GM12874 (cell line): ENCODE measurements at regions not wholly inside any gene's neighbourhood (a gene's known extent, or its start where the extent isn't known, plus 50 kb on each side); places are given as distances from the start of the nearest gene placed in this dataset.

Experiments
- TF ChIP-seq, protein P1 (sequence below): IDR thresholded peaks from 2 replicates; pipeline ENCODE4 v1.5.1; 2011; ENCODE audit warnings: low read depth, mild to moderate bottlenecking, control low read depth, low read length, moderate library complexity; ENCODE audit not compliant: insufficient read depth

DNA sequence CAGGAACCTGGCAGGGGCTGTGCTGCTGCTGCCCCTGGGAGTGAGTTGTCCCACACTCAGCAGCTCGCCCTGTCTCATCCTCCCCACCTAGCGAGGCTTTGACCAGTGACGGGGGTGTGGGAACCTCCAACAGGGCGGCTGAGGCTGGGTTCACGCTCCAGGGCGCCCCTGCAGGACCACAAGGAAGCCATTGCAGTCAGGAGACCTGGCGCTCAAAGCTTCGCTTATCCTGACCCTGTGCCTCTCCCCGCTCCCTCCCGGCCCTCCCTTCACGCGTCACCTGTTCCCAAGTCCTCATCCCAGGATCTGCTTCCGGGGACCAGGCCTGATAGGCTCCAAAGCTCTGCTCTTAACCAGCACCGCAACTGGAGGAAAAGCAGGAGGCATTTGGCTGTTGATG lies 272.0 kb upstream of the SFSWAP start:
- TF ChIP-seq, protein P1, sequence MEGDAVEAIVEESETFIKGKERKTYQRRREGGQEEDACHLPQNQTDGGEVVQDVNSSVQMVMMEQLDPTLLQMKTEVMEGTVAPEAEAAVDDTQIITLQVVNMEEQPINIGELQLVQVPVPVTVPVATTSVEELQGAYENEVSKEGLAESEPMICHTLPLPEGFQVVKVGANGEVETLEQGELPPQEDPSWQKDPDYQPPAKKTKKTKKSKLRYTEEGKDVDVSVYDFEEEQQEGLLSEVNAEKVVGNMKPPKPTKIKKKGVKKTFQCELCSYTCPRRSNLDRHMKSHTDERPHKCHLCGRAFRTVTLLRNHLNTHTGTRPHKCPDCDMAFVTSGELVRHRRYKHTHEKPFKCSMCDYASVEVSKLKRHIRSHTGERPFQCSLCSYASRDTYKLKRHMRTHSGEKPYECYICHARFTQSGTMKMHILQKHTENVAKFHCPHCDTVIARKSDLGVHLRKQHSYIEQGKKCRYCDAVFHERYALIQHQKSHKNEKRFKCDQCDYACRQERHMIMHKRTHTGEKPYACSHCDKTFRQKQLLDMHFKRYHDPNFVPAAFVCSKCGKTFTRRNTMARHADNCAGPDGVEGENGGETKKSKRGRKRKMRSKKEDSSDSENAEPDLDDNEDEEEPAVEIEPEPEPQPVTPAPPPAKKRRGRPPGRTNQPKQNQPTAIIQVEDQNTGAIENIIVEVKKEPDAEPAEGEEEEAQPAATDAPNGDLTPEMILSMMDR, result no peak

DNA sequence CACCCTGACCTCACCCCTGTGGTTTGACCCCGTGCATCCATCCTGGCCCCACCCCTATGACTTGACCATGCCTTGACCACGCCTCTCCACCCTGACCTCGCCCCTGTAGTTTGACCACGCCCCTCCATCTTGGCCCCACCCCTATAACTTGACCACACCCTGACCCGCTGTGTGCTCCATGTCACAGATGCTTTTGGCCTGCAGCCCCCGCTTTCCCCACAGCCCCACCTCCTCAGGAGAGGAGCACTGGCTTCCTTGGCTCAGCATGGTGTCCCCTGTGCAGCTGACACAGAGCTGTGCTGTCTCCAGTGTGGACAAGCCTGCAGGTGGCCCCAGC lies 269.9 kb upstream of the SFSWAP start:
- TF ChIP-seq, protein P1, result no peak

DNA sequence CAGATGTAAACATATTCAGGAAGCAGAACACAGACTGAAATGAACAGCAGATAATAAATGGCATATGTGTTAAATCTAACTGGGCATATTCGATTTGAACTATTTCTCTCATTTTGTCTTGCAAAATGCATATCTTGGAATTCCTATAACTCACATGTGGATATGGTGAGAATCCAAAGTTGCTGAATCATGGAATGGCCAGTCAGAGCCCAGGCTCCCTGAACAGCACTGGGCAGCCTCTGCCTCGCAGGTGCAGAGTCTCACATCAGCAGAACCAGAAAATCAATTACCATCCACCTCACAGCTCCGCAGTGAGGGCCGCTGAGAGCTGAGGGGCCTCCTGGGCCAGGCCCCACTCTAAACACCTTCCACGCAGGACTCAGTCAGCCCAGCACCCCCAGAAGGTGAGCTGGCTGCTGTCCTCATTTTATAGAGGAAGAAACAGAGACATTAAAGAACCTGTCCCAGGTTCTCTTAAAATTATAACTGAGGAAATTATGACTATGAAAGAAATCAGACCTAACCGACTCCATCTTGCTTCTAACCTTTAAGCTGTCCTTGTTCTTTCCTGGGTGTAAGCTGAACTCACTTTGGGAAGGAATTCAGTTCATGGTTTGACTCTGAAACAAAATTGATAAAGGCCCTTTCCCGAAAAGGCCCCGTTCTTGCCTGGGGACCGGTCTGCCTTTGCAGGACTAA lies 269.1 kb upstream of the SFSWAP start:
- TF ChIP-seq, protein P1, result no peak

GRCh38 chr12:131442337-131442918 lies 268.5 kb upstream of the SFSWAP start:
- TF ChIP-seq, protein P1, result no peak

DNA sequence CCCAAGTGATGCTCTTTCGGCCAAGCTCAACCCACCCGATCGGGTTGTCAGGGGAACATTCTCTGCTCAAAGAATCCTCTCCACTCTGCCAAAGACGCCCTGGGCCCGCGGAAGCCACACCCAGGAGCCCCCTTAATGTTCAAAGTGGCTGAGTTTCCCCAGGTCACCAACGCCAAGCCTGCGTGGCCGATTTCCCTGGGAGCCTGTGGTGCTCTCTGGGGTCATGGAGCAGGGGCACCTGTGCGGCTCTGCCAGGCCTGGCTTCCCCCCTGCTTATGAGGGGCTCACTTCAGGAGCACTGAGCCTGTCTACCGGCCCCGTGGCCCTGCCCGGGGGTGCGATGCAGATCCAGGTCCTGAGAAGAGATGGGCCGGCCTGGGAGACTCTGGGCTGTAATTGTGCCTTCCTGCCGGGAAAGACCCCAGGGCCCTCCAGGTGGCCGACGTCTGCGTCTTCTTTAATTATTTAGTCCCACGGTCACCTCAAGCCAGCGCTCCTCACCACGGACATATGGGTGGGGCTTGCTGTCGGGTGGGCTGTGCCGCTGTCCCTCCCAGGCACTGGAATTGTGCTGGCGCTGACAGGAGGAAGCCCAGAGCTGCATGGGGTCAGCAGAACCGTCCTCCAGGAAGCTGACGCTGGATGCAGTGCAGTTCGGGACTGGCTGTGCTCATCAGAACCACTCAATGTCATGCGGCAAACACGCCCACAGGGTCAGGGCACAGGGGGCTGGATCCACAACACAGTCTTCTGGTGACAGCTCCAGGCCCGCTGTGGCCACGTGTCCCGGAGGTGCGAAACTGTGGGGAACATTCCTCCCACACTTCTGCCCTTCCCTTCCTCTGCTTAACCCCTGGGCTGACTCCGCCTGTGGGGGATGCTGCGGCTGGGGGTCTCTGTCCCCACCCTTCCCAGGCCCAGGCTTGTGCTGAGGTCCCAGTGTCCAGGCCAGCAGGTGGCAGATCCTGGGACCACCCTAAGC lies 267.6 kb upstream of the SFSWAP start:
- TF ChIP-seq, protein P1, result no peak

DNA sequence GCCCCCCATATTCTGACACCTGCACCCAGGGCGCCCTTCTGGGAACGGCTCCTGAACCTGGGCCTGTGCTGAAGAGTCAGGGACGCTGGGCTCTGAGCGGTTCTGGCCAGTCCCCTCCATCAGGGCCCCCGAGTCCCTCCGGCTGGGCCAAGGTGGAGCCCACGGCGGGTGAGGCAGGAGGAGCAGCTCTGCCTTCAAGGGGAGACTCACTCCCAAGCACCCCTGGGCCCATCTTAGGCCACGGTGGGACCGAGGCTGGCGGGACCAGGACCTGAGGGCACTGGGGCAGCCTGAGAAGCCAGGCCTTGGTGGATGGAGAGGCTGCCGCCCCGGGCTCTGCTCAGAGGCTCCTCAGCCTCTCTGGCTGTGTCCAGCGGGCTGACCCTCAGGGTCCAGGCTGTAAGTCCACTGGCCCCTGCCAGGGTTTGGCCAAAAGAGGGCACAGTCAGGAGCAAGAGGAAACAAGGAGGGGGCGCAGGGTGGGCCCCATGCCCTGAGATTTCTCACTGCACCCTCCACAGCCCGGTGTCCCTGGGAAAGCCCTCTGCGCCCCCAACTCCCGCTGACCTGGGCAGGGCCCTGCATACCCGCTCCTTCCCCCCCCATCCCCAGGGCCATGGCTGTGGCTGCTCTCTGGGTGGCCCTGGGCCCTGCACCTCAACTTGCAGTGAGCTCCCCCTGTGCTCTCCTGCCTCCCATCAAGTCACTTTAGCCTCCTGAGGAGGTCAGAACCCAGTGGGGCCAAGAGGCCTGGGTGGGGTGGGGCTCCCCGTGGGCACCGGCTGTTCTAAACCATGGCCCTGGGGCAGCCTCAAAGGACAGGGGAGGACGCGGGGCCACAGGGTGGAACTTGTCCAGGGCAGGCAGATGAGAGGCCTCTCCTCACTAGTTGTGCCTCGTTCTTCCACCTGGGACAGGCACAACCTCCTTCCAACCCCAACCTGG lies 266.4 kb upstream of the SFSWAP start:
- TF ChIP-seq, protein P1, result no peak
